22Rv1 (cell line): ENCODE measurements at regions not wholly inside any gene's neighbourhood (a gene's known extent, or its start where the extent isn't known, plus 50 kb on each side); places are given as distances from the start of the nearest gene placed in this dataset.

Experiments used
- ZFX ChIP-seq: fragments of 450-650 bp; IDR thresholded peaks from 2 replicates; pipeline ENCODE4 v1.6.1; 2017; ENCODE audit warnings: antibody characterized with exemption, borderline replicate concordance
- TF ChIP-seq, protein P1 (sequence below): fragments of 450-650 bp; IDR thresholded peaks from 2 replicates; pipeline ENCODE4 v1.5.1; 2017; ENCODE audit warnings: mild to moderate bottlenecking

- TF ChIP-seq, protein P1, sequence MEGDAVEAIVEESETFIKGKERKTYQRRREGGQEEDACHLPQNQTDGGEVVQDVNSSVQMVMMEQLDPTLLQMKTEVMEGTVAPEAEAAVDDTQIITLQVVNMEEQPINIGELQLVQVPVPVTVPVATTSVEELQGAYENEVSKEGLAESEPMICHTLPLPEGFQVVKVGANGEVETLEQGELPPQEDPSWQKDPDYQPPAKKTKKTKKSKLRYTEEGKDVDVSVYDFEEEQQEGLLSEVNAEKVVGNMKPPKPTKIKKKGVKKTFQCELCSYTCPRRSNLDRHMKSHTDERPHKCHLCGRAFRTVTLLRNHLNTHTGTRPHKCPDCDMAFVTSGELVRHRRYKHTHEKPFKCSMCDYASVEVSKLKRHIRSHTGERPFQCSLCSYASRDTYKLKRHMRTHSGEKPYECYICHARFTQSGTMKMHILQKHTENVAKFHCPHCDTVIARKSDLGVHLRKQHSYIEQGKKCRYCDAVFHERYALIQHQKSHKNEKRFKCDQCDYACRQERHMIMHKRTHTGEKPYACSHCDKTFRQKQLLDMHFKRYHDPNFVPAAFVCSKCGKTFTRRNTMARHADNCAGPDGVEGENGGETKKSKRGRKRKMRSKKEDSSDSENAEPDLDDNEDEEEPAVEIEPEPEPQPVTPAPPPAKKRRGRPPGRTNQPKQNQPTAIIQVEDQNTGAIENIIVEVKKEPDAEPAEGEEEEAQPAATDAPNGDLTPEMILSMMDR: no peak
- no peak for TF ChIP-seq ZFX
Measured at GRCh38 chr12:98110536-98110935, 404.9 kb upstream of the TMPO start.
